ENCODE measurements at regions not wholly inside any gene's neighbourhood (a gene's known extent, or its start where the extent isn't known, plus 50 kb on each side); places are given as distances from the start of the nearest gene placed in this dataset.

DNA sequence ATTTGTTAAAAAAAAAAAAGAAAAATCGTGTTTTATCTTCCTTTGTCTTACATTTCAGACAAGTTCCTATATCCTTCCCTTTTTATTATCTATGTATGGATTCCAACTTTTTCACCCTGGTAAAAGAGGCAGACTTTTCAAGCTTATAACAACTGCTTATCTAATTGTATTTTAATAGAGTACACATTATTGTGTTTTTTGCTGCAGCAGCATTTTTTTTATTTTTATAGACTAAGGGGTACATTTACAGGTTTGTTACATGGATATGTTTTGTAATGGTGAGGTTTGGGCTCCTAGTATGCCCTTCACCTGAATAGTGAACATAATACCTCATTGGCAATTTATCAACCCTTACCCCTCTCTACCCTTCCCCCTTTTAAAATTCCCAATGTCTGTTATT lies 195.0 kb upstream of the RGMB start:
- no peak for DNase-seq (ENCODE audit: extremely low spot score in 2 of 2)
- Histone ChIP-seq H3K36me3 (no peaks in the 10 kb centered on the region), H3K4me3 (no peak overlapping the region), H3K27ac (no peak overlapping the region), H3K4me1 (no peaks in the 10 kb centered on the region), H3K9me3 (no peaks in the 10 kb centered on the region), H3K27me3 (no peaks in the 10 kb centered on the region)
- TF ChIP-seq, protein P1, sequence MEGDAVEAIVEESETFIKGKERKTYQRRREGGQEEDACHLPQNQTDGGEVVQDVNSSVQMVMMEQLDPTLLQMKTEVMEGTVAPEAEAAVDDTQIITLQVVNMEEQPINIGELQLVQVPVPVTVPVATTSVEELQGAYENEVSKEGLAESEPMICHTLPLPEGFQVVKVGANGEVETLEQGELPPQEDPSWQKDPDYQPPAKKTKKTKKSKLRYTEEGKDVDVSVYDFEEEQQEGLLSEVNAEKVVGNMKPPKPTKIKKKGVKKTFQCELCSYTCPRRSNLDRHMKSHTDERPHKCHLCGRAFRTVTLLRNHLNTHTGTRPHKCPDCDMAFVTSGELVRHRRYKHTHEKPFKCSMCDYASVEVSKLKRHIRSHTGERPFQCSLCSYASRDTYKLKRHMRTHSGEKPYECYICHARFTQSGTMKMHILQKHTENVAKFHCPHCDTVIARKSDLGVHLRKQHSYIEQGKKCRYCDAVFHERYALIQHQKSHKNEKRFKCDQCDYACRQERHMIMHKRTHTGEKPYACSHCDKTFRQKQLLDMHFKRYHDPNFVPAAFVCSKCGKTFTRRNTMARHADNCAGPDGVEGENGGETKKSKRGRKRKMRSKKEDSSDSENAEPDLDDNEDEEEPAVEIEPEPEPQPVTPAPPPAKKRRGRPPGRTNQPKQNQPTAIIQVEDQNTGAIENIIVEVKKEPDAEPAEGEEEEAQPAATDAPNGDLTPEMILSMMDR (IDR thresholded peaks at IDR 0.05): no peak
- TF ChIP-seq POLR2A (IDR thresholded peaks at IDR 0.05) (no peak), POLR2AphosphoS5 (IDR thresholded peaks at IDR 0.05; ENCODE audit: insufficient read depth in 1 of 2, low read depth in 1 of 2) (no peak)
- intact Hi-C loops (cut with DNase I): no loop called here

DNA sequence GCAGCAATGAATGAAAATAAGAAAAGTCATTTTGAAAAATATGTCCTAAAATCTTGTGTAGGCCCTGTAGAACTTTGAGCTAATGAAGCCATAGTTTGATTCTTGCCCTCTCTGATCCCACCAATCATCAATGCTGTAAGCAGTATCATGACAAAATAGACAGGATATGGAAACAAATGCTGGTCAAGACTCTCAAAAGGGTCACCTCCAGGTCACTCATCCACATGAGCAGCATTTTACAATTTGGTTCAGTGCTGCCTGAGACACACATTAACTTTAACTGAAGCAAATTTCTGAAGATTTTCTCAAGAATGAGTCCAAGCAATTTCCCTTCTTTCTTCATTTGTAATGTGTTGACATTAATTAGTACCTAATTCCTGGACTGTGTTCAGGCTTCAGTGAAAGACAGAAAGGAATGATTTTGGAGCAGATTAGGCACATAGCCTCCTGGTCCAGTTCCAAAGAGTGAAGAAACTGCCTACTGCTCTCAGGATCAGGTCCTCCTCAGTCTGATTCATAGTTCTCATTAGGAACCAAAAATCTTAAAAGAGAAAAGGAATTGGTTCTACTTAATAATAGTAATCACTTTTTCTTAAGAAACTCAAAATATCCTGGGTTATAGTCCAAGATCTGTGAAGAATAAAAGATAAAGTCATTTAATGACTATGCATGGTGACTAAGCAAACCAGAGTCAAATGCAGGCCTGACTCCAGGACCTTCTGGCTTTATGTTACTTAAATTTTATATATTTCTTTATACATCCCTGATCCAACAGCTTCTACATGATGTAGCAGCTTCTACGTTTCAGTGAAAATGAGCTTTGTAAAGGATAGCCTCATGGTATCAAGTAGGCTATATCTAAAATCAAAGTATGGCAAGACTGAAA lies 192.1 kb upstream of the RGMB start:
- TF ChIP-seq, protein P1 (IDR thresholded peaks at IDR 0.05): no peak
- TF ChIP-seq POLR2A (IDR thresholded peaks at IDR 0.05) (no peak), POLR2AphosphoS5 (IDR thresholded peaks at IDR 0.05; ENCODE audit: insufficient read depth in 1 of 2, low read depth in 1 of 2) (no peak)
- Histone ChIP-seq H3K9me3 (no peaks in the 10 kb centered on the region), H3K27me3 (no peaks in the 10 kb centered on the region), H3K4me1 (no peaks in the 10 kb centered on the region), H3K36me3 (no peaks in the 10 kb centered on the region), H3K27ac (no peak overlapping the region), H3K4me3 (no peak overlapping the region)
- no peak for DNase-seq (ENCODE audit: extremely low spot score in 2 of 2)
- intact Hi-C loops (cut with DNase I): no loop called here

DNA sequence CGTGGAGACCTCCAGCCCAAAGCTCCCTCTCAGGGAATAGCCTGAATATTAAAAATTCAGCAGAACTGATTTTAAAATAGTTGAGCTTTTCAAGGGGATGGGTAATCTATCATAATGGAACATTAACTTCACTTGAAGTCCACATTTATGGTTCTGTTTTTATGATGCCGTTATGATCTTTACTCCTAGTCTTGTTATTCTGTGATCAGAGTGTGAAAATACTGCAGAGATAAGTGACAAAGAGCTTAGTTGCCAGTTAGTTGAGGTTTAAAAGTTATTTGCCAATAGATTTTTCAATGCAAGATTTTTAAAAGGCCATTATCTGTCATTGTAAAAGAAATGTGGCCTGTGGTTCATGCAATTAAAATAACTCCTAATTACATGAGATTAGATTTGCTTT lies 189.9 kb upstream of the RGMB start:
- no peak overlapping the region for H3K4me3 ChIP-seq
- no peaks in the 10 kb centered on the region for H3K36me3 ChIP-seq
- intact Hi-C loops (cut with DNase I): no loop called here
- H3K27ac ChIP-seq: no peak overlapping the region
- no peaks in the 10 kb centered on the region for H3K27me3 ChIP-seq
- H3K4me1 ChIP-seq: no peaks in the 10 kb centered on the region
- DNase-seq (ENCODE audit: extremely low spot score in 2 of 2): no peak
- TF ChIP-seq POLR2A (IDR thresholded peaks at IDR 0.05): no peak
- TF ChIP-seq POLR2AphosphoS5 (IDR thresholded peaks at IDR 0.05; ENCODE audit: insufficient read depth in 1 of 2, low read depth in 1 of 2): no peak
- TF ChIP-seq, protein P1 (IDR thresholded peaks at IDR 0.05): no peak
- H3K9me3 ChIP-seq: no peaks in the 10 kb centered on the region

DNA sequence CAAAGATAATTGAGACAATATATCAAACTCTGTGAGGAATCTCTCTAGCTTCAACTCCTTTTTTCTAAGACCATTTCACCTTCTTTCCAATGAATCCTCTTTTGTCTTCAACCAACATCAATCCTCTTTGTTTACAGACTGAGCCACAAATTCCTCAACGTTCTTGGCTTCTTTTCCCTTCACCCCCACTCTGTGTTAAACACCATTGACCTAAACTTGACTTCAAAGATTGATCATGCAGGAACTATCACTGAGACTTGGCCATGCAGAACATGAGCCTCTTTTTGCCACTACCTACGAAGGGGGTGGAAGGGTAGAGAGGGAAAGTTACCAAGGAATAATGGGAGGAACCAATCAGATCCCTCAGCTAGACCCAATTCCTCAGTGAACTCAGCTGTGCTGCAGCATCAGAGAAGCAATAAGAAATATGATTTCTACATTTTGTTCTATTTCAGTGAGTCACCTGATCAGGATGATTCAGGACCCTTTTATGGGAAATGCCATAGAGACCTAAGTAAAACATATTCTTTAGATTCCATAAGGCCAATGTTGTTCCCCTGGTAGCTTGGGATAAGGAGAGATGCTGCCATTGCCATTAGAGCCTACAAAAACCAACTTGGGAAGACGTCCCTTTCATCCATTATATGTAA lies 187.7 kb upstream of the RGMB start:
- intact Hi-C loops (cut with DNase I): no loop called here
- Histone ChIP-seq H3K9me3 (no peaks in the 10 kb centered on the region), H3K4me1 (peaks cover 7% of the 10 kb centered on the region), H3K4me3 (no peak overlapping the region), H3K36me3 (no peaks in the 10 kb centered on the region), H3K27me3 (no peaks in the 10 kb centered on the region), H3K27ac (no peak overlapping the region)
- TF ChIP-seq POLR2AphosphoS5 (IDR thresholded peaks at IDR 0.05; ENCODE audit: insufficient read depth in 1 of 2, low read depth in 1 of 2) (no peak), POLR2A (IDR thresholded peaks at IDR 0.05) (no peak)
- TF ChIP-seq, protein P1 (IDR thresholded peaks at IDR 0.05): no peak
- DNase-seq (ENCODE audit: extremely low spot score in 2 of 2): no peak

DNA sequence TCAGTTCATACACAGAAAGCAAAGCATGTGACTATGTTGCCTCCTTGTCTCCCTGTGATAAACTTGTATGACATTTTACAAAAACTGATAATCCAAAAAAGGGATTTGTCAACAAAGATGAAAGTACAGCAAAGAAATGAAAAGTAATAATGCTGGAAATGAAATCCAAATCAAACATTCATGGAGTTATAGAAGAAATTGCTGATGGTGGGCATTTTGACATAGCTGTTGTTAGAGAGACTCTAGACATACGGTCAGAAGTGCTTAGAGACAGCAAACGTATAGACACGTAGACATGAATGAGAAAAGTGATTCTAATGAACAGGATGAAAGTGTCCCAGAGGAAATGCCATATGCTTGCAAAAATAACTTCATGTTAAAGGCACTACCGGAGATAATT lies 186.9 kb upstream of the RGMB start:
- intact Hi-C loops (cut with DNase I): no loop called here
- DNase-seq (ENCODE audit: extremely low spot score in 2 of 2): no peak
- no peaks in the 10 kb centered on the region for H3K27me3 ChIP-seq
- no peak overlapping the region for H3K4me3 ChIP-seq
- peaks cover 7% of the 10 kb centered on the region for H3K4me1 ChIP-seq
- no peaks in the 10 kb centered on the region for H3K9me3 ChIP-seq
- no peak for TF ChIP-seq POLR2AphosphoS5 (IDR thresholded peaks at IDR 0.05; ENCODE audit: insufficient read depth in 1 of 2, low read depth in 1 of 2)
- no peak for TF ChIP-seq POLR2A (IDR thresholded peaks at IDR 0.05)
- TF ChIP-seq, protein P1 (IDR thresholded peaks at IDR 0.05): no peak
- no peaks in the 10 kb centered on the region for H3K36me3 ChIP-seq
- no peak overlapping the region for H3K27ac ChIP-seq
